HAP-1 (cell line): ENCODE measurements at regions not wholly inside any gene's neighbourhood (a gene's known extent, or its start where the extent isn't known, plus 50 kb on each side); places are given as distances from the start of the nearest gene placed in this dataset.
A peak's percentile ranks its signal among the peaks of the same experiment; 100 is the strongest.

ENCODE experiments used
- DNase-seq, 2 experiments: peaks; one replicate each; pipeline ENCODE4 v3.0.0-alpha.2; 2016 to 2020; ENCODE audit warnings: low spot score in 2 of 2
- H3K27me3 ChIP-seq: fragments of 250-450 bp; sonication (Bioruptor Pico); 2 replicates; pipeline ENCODE4 v1.5.1; 2020; ENCODE audit warnings: low read depth, mild to moderate bottlenecking, moderate library complexity
- H3K36me3 ChIP-seq: fragments of 250-450 bp; sonication (Bioruptor Pico); replicated peaks from 2 replicates; pipeline ENCODE4 v1.5.1; 2020; ENCODE audit warnings: mild to moderate bottlenecking
- H3K4me1 ChIP-seq: fragments of 250-450 bp; sonication (Bioruptor Pico); 2 replicates; pipeline ENCODE4 v1.5.1; 2020; ENCODE audit warnings: mild to moderate bottlenecking
- H3K4me3 ChIP-seq: fragments of 250-450 bp; sonication (Bioruptor Pico); 2 replicates; pipeline ENCODE4 v1.5.1; 2020; ENCODE audit warnings: mild to moderate bottlenecking, moderate library complexity
- H3K9me3 ChIP-seq: fragments of 250-450 bp; sonication (Bioruptor Pico); 2 replicates; pipeline ENCODE4 v1.5.1; 2020; ENCODE audit warnings: mild to moderate bottlenecking, moderate library complexity
- in situ Hi-C: fragments of 300-500 bp; cut with MboI; formaldehyde crosslinking; loops from 3 replicates; pipeline ENCODE4 v1.14.3; 2020; ENCODE audit warnings: low sequenced_read_pairs, inconsistent platforms, mixed read lengths

DNA sequence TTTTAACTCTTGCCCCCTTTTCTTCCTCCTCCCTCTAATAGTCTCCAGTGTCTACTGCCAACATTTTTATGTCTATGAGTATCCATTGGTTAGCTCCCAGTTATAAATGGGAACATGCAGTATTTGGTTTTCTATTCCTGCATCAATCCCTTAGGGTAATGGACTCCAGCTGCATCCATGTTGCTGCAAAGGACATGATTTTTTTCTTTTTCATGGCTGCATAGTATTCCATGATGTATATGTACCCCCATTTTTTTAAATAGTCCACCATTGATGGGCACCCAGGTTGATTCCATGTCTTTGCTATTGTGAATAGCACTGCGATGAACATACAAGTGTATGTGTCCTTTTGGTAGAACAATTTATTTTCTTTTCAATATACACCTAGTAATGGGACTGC, 993.7 kb downstream of the EFNA5 start:
- Histone ChIP-seq H3K27me3 (no peaks in the 10 kb centered on the region), H3K36me3 (no peaks in the 10 kb centered on the region), H3K4me3 (no peak overlapping the region), H3K4me1 (peaks cover 8% of the 10 kb centered on the region), H3K9me3 (no peaks in the 10 kb centered on the region)
- DNase-seq = no peak
- in situ Hi-C loops = no loop called here

DNA sequence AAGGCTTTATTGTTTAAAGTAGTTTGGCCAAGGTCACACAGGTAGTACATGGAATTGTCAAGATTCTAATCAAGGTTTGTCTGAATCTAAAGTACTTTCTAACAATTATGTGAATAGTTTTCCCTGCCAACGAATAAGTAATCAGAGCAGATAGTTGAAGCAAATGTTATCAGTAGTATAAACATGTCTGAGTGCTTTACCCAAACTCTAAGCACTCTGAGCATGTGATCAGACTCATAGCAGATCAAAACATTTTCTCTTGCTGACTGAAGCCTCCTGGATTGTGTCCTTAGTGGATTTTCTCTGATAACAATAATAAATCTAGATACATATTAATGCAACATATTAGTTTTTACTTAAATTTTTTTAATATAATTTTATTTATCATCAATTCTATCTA, 995.0 kb downstream of the EFNA5 start:
- in situ Hi-C loops = no loop called here
- no peak for DNase-seq
- no peaks in the 10 kb centered on the region for H3K27me3 ChIP-seq
- peaks cover 8% of the 10 kb centered on the region for H3K4me1 ChIP-seq
- H3K4me3 ChIP-seq = no peak overlapping the region
- no peaks in the 10 kb centered on the region for H3K36me3 ChIP-seq
- H3K9me3 ChIP-seq = no peaks in the 10 kb centered on the region

DNA sequence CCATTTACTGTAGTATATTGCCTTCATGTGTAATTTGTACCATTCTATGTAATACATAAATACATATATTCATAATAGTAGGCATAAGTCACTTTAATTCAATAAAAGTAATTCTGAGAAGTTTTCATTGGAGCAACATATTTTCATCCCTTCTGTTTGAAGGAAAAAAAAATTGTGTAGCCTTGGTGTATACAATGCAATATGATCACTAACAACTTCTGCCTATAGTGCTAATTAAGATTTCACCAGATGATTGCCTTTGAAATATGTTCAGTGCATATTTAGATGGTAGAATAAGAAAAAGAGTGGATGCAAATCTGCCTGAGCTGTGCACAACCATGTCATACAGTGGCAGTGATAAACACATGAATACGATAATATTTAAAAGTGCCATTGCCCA, 996.8 kb downstream of the EFNA5 start:
- no peaks in the 10 kb centered on the region for H3K9me3 ChIP-seq
- no peaks in the 10 kb centered on the region for H3K36me3 ChIP-seq
- H3K4me3 ChIP-seq = no peak overlapping the region
- H3K4me1 ChIP-seq = peaks cover 8% of the 10 kb centered on the region
- H3K27me3 ChIP-seq = no peaks in the 10 kb centered on the region
- no peak for DNase-seq
- in situ Hi-C loops = no loop called here

GRCh38 chr5:106661866-106662265, 1008.9 kb downstream of the EFNA5 start:
- Histone ChIP-seq H3K36me3 (no peaks in the 10 kb centered on the region), H3K9me3 (no peaks in the 10 kb centered on the region), H3K4me1 (peaks cover 7% of the 10 kb centered on the region; the same call in 1 of the 2 replicates), H3K27me3 (no peaks in the 10 kb centered on the region), H3K4me3 (no peak overlapping the region)
- no peak for DNase-seq
- in situ Hi-C loops = no loop called here

- Histone ChIP-seq H3K4me1 (peaks cover 8% of the 10 kb centered on the region; the same call in 1 of the 2 replicates), H3K9me3 (no peaks in the 10 kb centered on the region), H3K27me3 (no peaks in the 10 kb centered on the region), H3K4me3 (no peak overlapping the region), H3K36me3 (no peaks in the 10 kb centered on the region)
- in situ Hi-C loops = no loop called here
- DNase-seq = no peak
Observed at GRCh38 chr5:106660681-106661080, 1010.1 kb downstream of the EFNA5 start.

DNA sequence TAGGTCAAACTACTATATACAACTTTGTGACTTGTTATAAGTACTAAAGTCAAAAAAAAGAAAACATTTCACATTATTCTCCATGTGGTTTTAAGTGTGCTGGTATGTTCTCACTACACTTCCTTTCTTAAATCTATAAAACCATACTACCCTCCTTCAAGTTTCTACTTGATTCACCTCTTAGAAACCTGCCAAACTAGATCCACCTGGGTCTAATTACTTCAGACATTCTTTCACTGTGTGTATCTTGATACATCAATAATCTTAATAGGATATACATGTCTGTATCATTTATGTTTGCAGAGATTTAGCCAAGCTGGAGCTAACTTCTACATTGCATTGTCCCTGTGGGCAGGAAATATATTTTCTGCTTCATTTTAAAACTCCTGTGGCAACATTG, 1012.6 kb downstream of the EFNA5 start:
- H3K4me3 ChIP-seq = no peak overlapping the region
- no peaks in the 10 kb centered on the region for H3K27me3 ChIP-seq
- peaks cover 8% of the 10 kb centered on the region; the same call in 1 of the 2 replicates for H3K4me1 ChIP-seq
- in situ Hi-C loops = no loop called here
- H3K9me3 ChIP-seq = 0 out of 2 replicates have a peak, but pooled peaks cover 3% of the 10 kb centered on the region
- DNase-seq = no peak
- H3K36me3 ChIP-seq = no peaks in the 10 kb centered on the region

DNA sequence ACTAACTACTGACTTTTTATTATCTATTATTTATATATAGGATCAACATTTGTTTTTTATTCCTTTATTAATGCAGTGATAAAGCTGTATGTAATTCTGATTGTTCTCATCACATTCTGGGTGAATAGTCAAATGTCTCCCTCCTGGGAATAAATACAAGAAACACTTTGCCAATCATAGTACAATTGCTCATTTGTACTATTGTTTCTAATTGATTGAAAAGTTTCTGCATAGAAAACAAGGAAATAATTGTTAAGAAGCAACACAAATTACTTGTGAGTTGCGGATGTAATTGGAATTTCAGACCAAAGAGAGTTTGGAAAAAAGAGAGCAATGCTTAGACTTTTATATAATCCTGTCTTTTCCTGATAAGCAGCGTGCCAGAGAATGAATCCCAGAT, 1013.9 kb downstream of the EFNA5 start:
- in situ Hi-C loops = no loop called here
- Histone ChIP-seq H3K9me3 (0 out of 2 replicates have a peak, but pooled peaks cover 3% of the 10 kb centered on the region), H3K27me3 (no peaks in the 10 kb centered on the region)

DNA sequence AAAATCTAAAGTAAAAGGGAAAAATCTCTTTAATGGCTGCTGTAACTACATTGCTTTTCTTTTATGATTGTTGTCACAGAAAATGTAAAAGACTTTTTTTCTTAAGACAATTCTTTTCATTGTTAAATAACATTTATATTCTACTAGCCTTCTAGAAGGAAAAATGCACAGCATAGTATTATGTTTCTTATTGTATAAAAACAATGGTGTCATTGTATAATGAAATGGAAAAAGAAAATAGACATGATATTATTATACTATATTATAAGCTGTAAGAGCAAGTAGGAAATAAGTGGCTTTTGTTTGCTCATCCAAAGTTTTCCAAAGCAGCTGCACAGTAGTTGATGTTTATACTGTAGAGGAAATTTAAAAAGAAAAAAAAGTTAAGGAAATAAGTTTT, 1021.7 kb downstream of the EFNA5 start:
- H3K9me3 ChIP-seq = no peaks in the 10 kb centered on the region
- DNase-seq = peak in 1 of 2 experiments; percentile 78
- in situ Hi-C loops = no loop called here
- peaks cover 14% of the 10 kb centered on the region for H3K4me1 ChIP-seq
- no peaks in the 10 kb centered on the region for H3K36me3 ChIP-seq
- no peaks in the 10 kb centered on the region for H3K27me3 ChIP-seq
- no peak overlapping the region for H3K4me3 ChIP-seq

More for the DNA sequence above, 1013.9 kb downstream of the EFNA5 start:
- Histone ChIP-seq H3K36me3 (no peaks in the 10 kb centered on the region), H3K4me1 (peaks cover 8% of the 10 kb centered on the region; the same call in 1 of the 2 replicates), H3K4me3 (no peak overlapping the region)
- no peak for DNase-seq

DNA sequence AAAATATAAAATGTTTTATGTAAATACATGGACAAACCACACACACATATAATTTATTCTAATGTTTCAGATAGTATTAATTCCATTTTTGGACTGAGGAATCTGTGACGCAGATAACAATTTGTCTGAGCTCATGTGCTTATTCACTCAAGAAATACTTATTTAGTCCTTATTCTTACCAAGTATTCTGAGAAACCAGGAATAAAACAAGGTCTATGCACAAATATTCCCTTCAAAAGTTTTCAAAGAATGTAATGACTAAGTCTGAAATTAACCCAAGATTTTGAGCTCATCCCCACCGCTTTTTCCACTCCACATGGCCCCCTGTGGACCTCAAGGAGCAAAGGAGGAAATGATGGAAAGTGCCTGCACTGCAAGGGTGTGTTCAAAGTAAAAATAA, 1022.3 kb downstream of the EFNA5 start:
- in situ Hi-C loops = no loop called here
- peak in 1 of 2 experiments; percentile 8 for DNase-seq
- no peaks in the 10 kb centered on the region for H3K27me3 ChIP-seq

DNA sequence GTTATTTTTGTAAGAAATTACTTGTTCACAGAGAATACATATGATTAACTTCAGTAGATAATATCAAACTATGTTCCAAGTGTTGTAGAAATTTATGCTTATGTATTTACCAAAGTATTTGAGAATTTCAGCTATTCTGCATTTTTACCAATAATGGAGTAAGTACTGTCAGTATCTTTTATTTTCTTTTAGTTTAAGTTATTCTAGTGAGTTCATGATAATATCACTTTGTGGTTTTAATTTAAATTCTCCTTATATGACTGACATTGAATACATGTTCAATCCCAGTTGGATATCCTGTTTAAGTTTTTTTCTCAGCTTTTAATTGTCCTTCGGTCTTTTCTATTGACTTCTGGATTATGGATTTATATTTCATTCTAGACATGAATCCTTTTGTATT, 1024.6 kb downstream of the EFNA5 start:
- DNase-seq = no peak
- Histone ChIP-seq H3K4me1 (peaks cover 14% of the 10 kb centered on the region), H3K27me3 (no peaks in the 10 kb centered on the region), H3K36me3 (no peaks in the 10 kb centered on the region), H3K9me3 (no peaks in the 10 kb centered on the region), H3K4me3 (no peak overlapping the region)
- in situ Hi-C loops = no loop called here

More for the DNA sequence above, 1022.3 kb downstream of the EFNA5 start:
- H3K36me3 ChIP-seq = no peaks in the 10 kb centered on the region
- peaks cover 14% of the 10 kb centered on the region for H3K4me1 ChIP-seq
- H3K9me3 ChIP-seq = no peaks in the 10 kb centered on the region
- H3K4me3 ChIP-seq = no peak overlapping the region

GRCh38 chr5:106640511-106640910, 1030.2 kb downstream of the EFNA5 start:
- no peaks in the 10 kb centered on the region for H3K36me3 ChIP-seq
- H3K4me3 ChIP-seq = no peak overlapping the region
- H3K4me1 ChIP-seq = no peaks in the 10 kb centered on the region
- in situ Hi-C loops = no loop called here
- H3K27me3 ChIP-seq = no peaks in the 10 kb centered on the region
- DNase-seq = no peak
- no peaks in the 10 kb centered on the region for H3K9me3 ChIP-seq

- Histone ChIP-seq H3K4me3 (no peak overlapping the region), H3K36me3 (no peaks in the 10 kb centered on the region), H3K27me3 (no peaks in the 10 kb centered on the region), H3K9me3 (no peaks in the 10 kb centered on the region), H3K4me1 (peaks cover 2% of the 10 kb centered on the region; the same call in 1 of the 2 replicates)
- in situ Hi-C loops = no loop called here
- no peak for DNase-seq
Observed at GRCh38 chr5:106639488-106639887, 1031.2 kb downstream of the EFNA5 start.

- peaks cover 6% of the 10 kb centered on the region; the same call in 1 of the 2 replicates for H3K4me1 ChIP-seq
- DNase-seq = no peak
- no peaks in the 10 kb centered on the region for H3K9me3 ChIP-seq
- in situ Hi-C loops = no loop called here
- H3K4me3 ChIP-seq = no peak overlapping the region
- H3K36me3 ChIP-seq = no peaks in the 10 kb centered on the region
- no peaks in the 10 kb centered on the region for H3K27me3 ChIP-seq
Observed at GRCh38 chr5:106637275-106637674, 1033.5 kb downstream of the EFNA5 start.

DNA sequence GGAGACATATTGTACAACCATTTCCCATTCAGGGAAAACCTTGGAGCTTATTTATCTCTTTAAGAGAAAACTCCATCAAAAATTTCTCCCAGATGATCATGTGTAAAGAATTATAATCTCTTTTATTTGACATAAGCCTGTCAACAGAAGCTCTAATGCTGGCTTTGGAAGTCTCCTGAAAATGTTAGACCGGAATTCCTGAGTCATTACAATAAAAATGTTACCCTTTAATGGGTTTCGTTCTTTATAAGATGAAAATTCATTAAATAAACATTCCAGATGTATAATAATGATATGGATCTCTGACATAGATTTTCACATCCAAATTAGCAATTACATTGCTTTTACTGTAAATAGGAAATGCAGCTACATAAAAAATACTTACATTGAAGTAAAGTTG, 1036.4 kb downstream of the EFNA5 start:
- no peaks in the 10 kb centered on the region for H3K36me3 ChIP-seq
- no peaks in the 10 kb centered on the region for H3K27me3 ChIP-seq
- peaks cover 6% of the 10 kb centered on the region; the same call in 1 of the 2 replicates for H3K4me1 ChIP-seq
- no peaks in the 10 kb centered on the region for H3K9me3 ChIP-seq
- H3K4me3 ChIP-seq = no peak overlapping the region
- in situ Hi-C loops = no loop called here
- no peak for DNase-seq

- no peak for DNase-seq
- Histone ChIP-seq H3K9me3 (no peaks in the 10 kb centered on the region), H3K36me3 (no peaks in the 10 kb centered on the region), H3K4me1 (peaks cover 6% of the 10 kb centered on the region; the same call in 1 of the 2 replicates), H3K27me3 (no peaks in the 10 kb centered on the region), H3K4me3 (no peak overlapping the region)
- in situ Hi-C loops = no loop called here
Observed at GRCh38 chr5:106633825-106634224, 1036.9 kb downstream of the EFNA5 start.
